ENCODE measurements at regions not wholly inside any gene's neighbourhood (a gene's known extent, or its start where the extent isn't known, plus 50 kb on each side); places are given as distances from the start of the nearest gene placed in this dataset.
"Not testable (repeated sequence)": the region's sequence is repeated elsewhere in the genome, so short reads cannot be mapped to it uniquely, and the experiment has no call there.

- not testable (repeated sequence) for H3K9ac ChIP-seq (ENCODE audit: low read length); H3K18ac ChIP-seq (ENCODE audit: low read length); H4K91ac ChIP-seq (ENCODE audit: low read depth, low read length); H4K12ac ChIP-seq (ENCODE audit: low read depth, low read length); H3K27ac ChIP-seq (ENCODE audit: low read depth, low read length); H3K79me2 ChIP-seq (ENCODE audit: control insufficient read depth, insufficient read depth, low read length, poor library complexity); H3K4me3 ChIP-seq (ENCODE audit: low read depth, low read length); H2AK5ac ChIP-seq (ENCODE audit: low read length); H2AFZ ChIP-seq (ENCODE audit: insufficient read depth, low read length, poor library complexity); H3K9me3 ChIP-seq (ENCODE audit: insufficient read depth, low read depth, low read length); H4K8ac ChIP-seq (ENCODE audit: low read depth, low read length); H3K4ac ChIP-seq (ENCODE audit: low read depth, low read length); H2BK120ac ChIP-seq (ENCODE audit: insufficient read depth, low read length, poor library complexity); H3K36me3 ChIP-seq (ENCODE audit: control insufficient read depth in 1 of 2, insufficient read depth in 2 of 2, low read length in 2 of 2); DNase-seq; H3K4me2 ChIP-seq (ENCODE audit: low read length); H3K23ac ChIP-seq (ENCODE audit: low read length); H3K14ac ChIP-seq (ENCODE audit: low read length); H3K4me1 ChIP-seq (ENCODE audit: control insufficient read depth in 1 of 2, insufficient read depth in 2 of 2, low read length in 2 of 2); H2BK12ac ChIP-seq (ENCODE audit: low read length); H2BK5ac ChIP-seq (ENCODE audit: low read depth, low read length, poor library complexity); H3K79me1 ChIP-seq (ENCODE audit: low read length); H3K27me3 ChIP-seq (ENCODE audit: insufficient read depth, low read length)
- no CpG with 5 or more reads among the region's 2 CpGs for WGBS (ENCODE audit: extremely low coverage, insufficient coverage, insufficient read length)
Measured at GRCh38 chr12:102289702-102290101, 92.1 kb upstream of the PMCH start.

DNA sequence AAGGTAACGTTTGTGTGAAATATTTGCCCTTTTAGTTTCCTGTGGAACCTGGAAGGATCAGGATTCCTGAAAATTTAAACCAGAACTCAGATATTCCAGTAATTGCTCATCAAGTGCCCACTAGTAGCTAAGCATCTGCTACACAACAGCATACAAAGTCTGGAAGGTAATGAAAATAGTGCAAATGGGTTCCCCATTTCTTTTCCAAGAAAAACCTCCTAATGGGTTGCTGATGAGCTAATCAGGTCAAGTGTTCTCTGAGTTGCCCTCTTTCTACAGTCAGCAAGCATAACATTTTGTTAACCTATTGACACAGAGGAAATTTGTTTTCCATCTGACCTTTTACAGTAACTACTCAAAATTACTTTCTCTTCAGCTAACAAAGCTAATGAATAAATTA is 83.6 kb upstream of the PMCH start:
- H4K12ac ChIP-seq (ENCODE audit: low read depth, low read length), result no peak overlapping the region
- no peaks in the 10 kb centered on the region for H3K9me3 ChIP-seq (ENCODE audit: insufficient read depth, low read depth, low read length)
- no peak overlapping the region for H3K4me2 ChIP-seq (ENCODE audit: low read length)
- no peak overlapping the region for H3K4me3 ChIP-seq (ENCODE audit: low read depth, low read length)
- H4K8ac ChIP-seq (ENCODE audit: low read depth, low read length), result no peak overlapping the region
- DNase-seq, result no peak
- H3K9ac ChIP-seq (ENCODE audit: low read length), result no peak overlapping the region
- no peak overlapping the region for H2BK120ac ChIP-seq (ENCODE audit: insufficient read depth, low read length, poor library complexity)
- no peak overlapping the region for H2AFZ ChIP-seq (ENCODE audit: insufficient read depth, low read length, poor library complexity)
- no peaks in the 10 kb centered on the region for H3K79me1 ChIP-seq (ENCODE audit: low read length)
- H3K36me3 ChIP-seq (ENCODE audit: control insufficient read depth in 1 of 2, insufficient read depth in 2 of 2, low read length in 2 of 2), result no peaks in the 10 kb centered on the region
- H3K4me1 ChIP-seq (ENCODE audit: control insufficient read depth in 1 of 2, insufficient read depth in 2 of 2, low read length in 2 of 2), result no peaks in the 10 kb centered on the region
- no peak overlapping the region for H3K4ac ChIP-seq (ENCODE audit: low read depth, low read length)
- H2BK5ac ChIP-seq (ENCODE audit: low read depth, low read length, poor library complexity), result no peak overlapping the region
- H3K23ac ChIP-seq (ENCODE audit: low read length), result no peak overlapping the region
- no peak overlapping the region for H2AK5ac ChIP-seq (ENCODE audit: low read length)
- H2BK12ac ChIP-seq (ENCODE audit: low read length), result no peak overlapping the region
- no peak overlapping the region for H4K91ac ChIP-seq (ENCODE audit: low read depth, low read length)
- H3K14ac ChIP-seq (ENCODE audit: low read length), result no peak overlapping the region
- no peaks in the 10 kb centered on the region for H3K79me2 ChIP-seq (ENCODE audit: control insufficient read depth, insufficient read depth, low read length, poor library complexity)
- no CpG with 5 or more reads among the region's 1 CpG for WGBS (ENCODE audit: extremely low coverage, insufficient coverage, insufficient read length)
- no peaks in the 10 kb centered on the region for H3K27me3 ChIP-seq (ENCODE audit: insufficient read depth, low read length)
- H3K27ac ChIP-seq (ENCODE audit: low read depth, low read length), result no peak overlapping the region
- no peak overlapping the region for H3K18ac ChIP-seq (ENCODE audit: low read length)

GRCh38 chr12:102255687-102256086 is 58.1 kb upstream of the PMCH start:
- not testable (repeated sequence) for H3K79me1 ChIP-seq (ENCODE audit: low read length); H3K23ac ChIP-seq (ENCODE audit: low read length); H2AFZ ChIP-seq (ENCODE audit: insufficient read depth, low read length, poor library complexity); H2BK5ac ChIP-seq (ENCODE audit: low read depth, low read length, poor library complexity); H3K9ac ChIP-seq (ENCODE audit: low read length); H3K4ac ChIP-seq (ENCODE audit: low read depth, low read length); H2BK120ac ChIP-seq (ENCODE audit: insufficient read depth, low read length, poor library complexity); H3K14ac ChIP-seq (ENCODE audit: low read length); H2BK12ac ChIP-seq (ENCODE audit: low read length); H2AK5ac ChIP-seq (ENCODE audit: low read length); H4K8ac ChIP-seq (ENCODE audit: low read depth, low read length); H3K18ac ChIP-seq (ENCODE audit: low read length); H4K91ac ChIP-seq (ENCODE audit: low read depth, low read length); H3K36me3 ChIP-seq (ENCODE audit: control insufficient read depth in 1 of 2, insufficient read depth in 2 of 2, low read length in 2 of 2); H3K4me3 ChIP-seq (ENCODE audit: low read depth, low read length); DNase-seq; H3K27me3 ChIP-seq (ENCODE audit: insufficient read depth, low read length); H3K4me2 ChIP-seq (ENCODE audit: low read length); H3K27ac ChIP-seq (ENCODE audit: low read depth, low read length); H3K9me3 ChIP-seq (ENCODE audit: insufficient read depth, low read depth, low read length); H4K12ac ChIP-seq (ENCODE audit: low read depth, low read length); H3K79me2 ChIP-seq (ENCODE audit: control insufficient read depth, insufficient read depth, low read length, poor library complexity); H3K4me1 ChIP-seq (ENCODE audit: control insufficient read depth in 1 of 2, insufficient read depth in 2 of 2, low read length in 2 of 2)
- WGBS (ENCODE audit: extremely low coverage, insufficient coverage, insufficient read length), result no CpG with 5 or more reads among the region's 2 CpGs

- H3K4me2 ChIP-seq (ENCODE audit: low read length); H3K18ac ChIP-seq (ENCODE audit: low read length): not testable (repeated sequence)
- WGBS (ENCODE audit: extremely low coverage, insufficient coverage, insufficient read length), result no CpG with 5 or more reads among the region's 11 CpGs
Measured at GRCh38 chr12:102251005-102251404, 53.4 kb upstream of the PMCH start.

More at GRCh38 chr12:102251005-102251404, 53.4 kb upstream of the PMCH start:
- H2BK12ac ChIP-seq (ENCODE audit: low read length); H3K4me1 ChIP-seq (ENCODE audit: control insufficient read depth in 1 of 2, insufficient read depth in 2 of 2, low read length in 2 of 2); H3K9me3 ChIP-seq (ENCODE audit: insufficient read depth, low read depth, low read length); H2BK5ac ChIP-seq (ENCODE audit: low read depth, low read length, poor library complexity); H4K12ac ChIP-seq (ENCODE audit: low read depth, low read length); H3K23ac ChIP-seq (ENCODE audit: low read length); H3K79me1 ChIP-seq (ENCODE audit: low read length); H3K4me3 ChIP-seq (ENCODE audit: low read depth, low read length); H3K14ac ChIP-seq (ENCODE audit: low read length); H3K9ac ChIP-seq (ENCODE audit: low read length); H2BK120ac ChIP-seq (ENCODE audit: insufficient read depth, low read length, poor library complexity); H3K79me2 ChIP-seq (ENCODE audit: control insufficient read depth, insufficient read depth, low read length, poor library complexity); H3K36me3 ChIP-seq (ENCODE audit: control insufficient read depth in 1 of 2, insufficient read depth in 2 of 2, low read length in 2 of 2); H4K8ac ChIP-seq (ENCODE audit: low read depth, low read length); H3K27ac ChIP-seq (ENCODE audit: low read depth, low read length); H2AK5ac ChIP-seq (ENCODE audit: low read length); H3K4ac ChIP-seq (ENCODE audit: low read depth, low read length); H2AFZ ChIP-seq (ENCODE audit: insufficient read depth, low read length, poor library complexity); H4K91ac ChIP-seq (ENCODE audit: low read depth, low read length); H3K27me3 ChIP-seq (ENCODE audit: insufficient read depth, low read length); DNase-seq: not testable (repeated sequence)
